Putamen (tissue), 1 donor: ENCODE measurements at regions not wholly inside any gene's neighbourhood (a gene's known extent, or its start where the extent isn't known, plus 50 kb on each side); places are given as distances from the start of the nearest gene placed in this dataset.

Experiments
- DNase-seq: peaks from one replicate; pipeline ENCODE4 v3.0.0-alpha.2; 2016; ENCODE audit warnings: low spot score

DNA sequence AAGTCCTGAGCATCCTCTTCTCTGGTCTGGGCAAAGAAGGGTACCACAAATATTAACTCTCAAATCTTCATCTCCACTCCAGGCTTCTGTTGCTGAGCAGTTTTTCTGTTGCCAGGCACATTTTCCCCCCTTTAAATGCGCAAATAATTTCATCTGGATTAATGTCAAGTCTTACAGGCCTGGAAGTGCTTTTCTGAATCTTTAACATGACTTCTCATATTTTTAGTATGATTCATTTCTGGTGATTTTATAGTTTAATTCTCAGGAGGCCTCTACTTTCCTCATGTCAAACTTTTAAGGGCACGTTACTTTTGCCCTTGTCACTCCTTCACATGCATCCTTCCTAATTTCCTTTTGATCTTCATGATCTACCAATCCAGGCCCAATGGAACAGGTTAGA is 510.2 kb downstream of the METTL15 start:
- no peak for DNase-seq

DNA sequence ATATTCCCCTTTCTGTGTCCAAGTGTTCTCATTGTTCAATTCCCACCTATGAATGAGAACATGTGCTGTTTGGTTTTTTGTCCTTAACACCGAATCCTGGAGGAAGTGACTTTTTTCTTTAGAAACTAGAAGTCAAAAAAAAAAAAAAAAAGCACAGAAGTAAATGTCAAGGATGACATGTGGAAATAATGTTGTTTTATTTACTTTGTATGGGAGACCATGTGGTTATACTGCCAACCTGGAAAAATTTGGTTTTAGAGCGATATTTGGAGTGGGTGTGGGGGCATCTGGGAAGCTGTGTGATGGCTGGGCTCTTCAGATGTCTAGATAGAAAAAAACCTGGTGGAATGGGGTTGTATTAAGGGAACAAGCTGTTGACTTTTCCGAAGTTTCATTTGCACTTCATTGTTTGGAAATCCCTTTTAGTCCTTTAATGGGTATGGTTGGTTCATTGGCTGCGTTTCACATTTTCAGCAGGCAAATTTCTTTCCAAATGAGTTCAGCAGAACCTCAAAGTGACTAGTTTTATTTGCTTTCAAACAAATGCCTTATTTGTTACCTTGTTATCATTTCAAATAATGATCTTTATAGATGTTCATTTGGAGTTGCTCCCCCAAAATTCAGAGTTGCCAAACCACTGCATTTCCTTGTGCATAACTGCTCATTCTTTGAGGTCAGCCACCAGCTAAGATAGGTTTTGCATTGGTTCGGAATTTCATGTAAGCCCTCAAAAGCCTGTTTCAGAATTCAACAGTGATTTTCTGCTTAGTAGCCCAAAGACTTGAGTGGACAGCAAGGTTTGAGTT is 508.2 kb downstream of the METTL15 start:
- no peak for DNase-seq

DNA sequence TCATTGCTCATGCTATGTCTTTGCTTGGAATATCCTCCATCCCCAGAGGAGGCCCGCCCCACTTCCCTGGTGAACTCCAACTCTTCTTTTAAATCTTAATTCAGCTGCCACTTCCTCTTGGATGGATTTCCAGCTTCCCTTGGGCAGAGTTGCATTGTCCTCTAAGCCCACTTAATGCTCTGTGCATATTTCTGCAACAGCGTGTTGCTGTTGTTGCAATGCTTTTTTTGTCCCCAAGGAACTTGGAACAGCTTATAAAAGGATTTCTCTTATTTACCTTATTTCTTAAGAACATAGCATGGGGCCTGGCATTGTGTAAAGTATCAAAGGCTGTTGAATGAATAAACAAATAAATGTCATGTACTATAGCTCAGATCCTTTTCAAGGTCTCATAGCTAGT is 507.4 kb downstream of the METTL15 start:
- peak; percentile 7 for DNase-seq

DNA sequence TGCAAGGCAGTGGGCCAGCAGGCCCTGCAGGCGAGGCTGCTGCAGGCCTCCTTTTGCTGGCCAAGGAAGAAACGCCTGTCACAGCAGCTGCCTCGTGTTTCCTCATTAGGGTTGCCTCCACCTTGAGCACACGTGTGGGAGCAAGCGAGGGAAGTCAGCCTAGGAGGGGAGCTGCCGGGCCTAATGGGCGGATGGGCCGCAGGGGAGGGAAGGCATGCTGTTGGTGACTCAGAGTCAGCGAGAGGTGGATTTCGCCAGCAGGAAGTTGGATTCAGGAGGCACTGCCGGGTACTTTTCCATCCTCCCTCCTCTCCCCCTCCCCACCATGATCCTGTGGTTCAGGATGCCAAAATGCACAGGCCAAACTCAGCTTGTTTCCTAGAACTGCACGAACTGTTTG is 498.7 kb downstream of the METTL15 start:
- no peak for DNase-seq

DNA sequence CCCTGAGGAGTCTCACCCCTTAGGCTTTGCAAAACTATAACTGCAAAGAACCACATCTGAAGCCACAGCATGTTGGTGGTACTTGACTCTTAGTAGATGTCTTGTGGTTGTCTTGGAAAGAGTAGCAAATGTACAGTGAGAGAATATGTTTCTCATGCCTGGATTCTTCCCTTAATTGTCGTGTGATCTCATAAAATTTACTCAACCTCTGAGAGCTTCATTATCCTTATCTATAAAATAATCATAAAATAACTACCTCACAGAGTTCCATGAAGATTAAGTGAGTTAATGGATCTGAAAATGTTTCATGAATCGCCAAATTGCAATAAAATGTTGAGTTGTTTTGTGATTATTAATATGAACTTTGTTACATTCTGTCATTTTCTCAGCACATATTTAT is 491.5 kb downstream of the METTL15 start:
- no peak for DNase-seq

DNA sequence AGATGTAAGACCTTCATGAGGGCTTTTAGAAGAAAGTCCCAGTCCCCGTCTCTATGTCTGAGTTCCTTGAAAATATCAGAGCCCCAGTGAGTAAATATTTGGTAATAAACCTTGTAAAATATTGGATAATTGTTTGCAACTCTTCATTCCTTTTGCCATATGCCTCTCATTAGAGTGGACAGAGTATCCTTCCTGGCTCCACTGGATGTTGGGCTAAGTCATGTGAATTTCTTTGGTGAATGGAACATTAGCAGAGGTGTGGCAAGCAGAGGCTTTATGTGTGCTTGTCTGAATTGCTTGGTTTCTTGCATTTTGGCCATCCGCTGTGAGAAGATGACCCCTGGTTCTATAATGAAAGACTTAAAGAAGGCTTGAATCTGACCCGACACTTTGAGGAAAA is 490.3 kb downstream of the METTL15 start:
- no peak for DNase-seq

DNA sequence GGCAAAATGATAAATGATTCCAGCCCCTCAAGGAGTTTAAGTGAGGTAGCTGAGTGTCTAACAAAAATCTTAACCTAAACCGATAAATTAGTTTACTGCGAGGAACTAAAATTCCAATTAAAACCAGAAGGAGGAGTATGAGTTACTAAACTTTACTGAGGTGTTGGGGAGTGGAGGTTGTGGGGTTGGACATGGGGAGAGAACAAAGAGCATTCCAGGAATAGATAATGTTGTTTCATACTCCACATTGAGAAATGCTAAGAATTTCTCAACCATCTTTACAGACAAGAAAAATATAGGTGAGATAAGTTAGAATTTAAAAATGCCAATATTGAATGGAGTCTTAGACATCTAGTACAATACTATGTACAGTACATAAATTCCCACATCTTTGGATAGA is 488.6 kb downstream of the METTL15 start:
- no peak for DNase-seq

DNA sequence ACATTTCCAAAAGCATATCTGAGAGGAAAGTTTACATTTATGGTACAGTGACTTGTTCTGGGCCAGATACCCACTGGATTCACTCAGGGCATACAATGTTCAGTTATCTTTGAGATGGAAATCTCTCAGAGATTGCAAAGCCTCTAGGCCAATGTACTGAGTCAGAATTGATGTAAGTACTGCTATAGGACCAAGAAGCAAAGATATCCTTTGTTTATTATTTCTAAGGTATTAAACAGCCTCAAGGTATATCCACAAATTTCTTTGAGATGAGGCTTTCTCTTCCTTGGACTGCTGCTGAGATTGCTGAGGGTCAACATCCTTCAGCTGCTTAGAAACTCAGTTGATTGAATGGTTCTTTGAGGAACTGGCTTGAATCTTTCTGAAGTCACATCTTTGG is 484.0 kb downstream of the METTL15 start:
- DNase-seq, result no peak

DNA sequence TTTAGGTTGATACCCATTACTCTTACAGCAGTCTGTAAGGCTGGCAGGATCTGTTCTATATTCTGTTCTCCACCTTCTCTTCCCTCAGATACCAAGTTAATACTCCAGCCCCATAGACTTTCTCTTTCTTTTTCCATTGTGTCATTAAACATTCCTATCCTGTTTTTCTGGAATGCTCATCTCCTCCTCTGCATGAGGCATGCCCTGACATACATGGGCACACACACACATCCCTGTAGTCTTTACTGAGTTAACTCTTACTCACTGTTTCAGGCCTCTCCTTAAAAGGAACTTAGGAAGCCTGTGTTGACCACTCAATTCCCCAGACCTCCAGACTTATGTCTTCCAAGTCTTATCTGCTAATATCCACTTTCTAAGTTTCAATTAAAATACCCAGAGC is 476.8 kb downstream of the METTL15 start:
- DNase-seq, result no peak

DNA sequence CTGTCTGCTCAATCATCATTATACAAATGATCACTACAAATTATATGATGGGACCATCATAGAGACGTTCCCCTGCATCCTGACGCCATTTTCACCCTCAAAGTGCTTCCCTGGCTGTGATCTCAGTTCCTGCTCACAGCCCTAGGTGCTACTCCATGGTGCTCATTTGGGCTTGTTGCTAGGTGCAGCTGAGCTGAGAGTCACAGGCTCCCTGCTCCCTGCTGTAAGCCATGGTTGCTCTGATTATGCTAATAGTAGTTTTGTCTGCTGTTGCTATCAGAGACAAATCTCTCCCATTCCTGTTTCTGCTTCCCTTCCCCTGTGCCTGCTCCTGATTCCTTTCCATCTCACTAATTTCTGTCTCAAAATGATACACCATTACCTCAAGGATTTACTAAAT is 474.3 kb downstream of the METTL15 start:
- no peak for DNase-seq

DNA sequence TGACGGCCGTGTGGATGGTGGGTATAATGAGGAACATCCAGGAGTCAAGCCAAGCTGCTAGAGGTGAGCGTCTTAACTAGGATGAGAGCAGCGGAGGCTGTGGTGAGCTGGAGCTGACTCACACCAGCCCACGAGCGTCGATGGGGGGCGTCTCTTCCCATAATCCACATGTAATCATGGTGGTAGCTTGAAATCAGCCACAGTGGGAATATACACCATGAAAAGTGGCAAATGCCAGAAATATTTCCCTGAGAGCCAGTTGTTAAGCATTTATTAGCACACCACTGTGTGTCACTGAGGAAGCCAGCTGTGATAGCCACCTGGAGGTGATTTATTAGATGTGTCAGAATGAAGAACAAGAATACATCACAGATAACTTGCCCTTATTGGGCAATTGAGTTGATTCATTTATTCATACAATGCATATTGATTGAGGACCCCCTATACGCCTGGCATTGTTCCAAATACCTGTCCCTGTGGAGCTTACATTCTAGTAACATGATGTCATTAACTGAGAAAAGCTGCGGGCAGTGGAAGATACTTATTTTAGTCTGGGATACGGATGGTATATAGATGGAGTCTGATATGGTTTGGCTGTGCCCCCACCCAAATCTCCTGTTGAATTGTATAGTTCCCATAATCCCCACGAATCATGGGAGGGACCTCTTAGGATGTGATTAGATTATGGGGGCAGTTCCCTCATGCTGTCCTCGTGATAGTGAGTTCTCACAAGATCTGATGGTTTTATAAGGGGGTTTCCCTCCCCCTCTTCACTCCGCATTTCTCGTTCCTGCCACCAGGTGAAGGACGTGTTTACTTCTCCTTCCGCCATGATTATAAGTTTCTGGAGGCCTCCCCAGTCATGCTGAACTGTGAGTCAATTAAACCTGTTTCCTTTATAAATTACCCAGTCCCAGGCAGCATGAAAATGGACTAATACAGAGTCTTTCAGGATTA is 473.4 kb downstream of the METTL15 start:
- no peak for DNase-seq

DNA sequence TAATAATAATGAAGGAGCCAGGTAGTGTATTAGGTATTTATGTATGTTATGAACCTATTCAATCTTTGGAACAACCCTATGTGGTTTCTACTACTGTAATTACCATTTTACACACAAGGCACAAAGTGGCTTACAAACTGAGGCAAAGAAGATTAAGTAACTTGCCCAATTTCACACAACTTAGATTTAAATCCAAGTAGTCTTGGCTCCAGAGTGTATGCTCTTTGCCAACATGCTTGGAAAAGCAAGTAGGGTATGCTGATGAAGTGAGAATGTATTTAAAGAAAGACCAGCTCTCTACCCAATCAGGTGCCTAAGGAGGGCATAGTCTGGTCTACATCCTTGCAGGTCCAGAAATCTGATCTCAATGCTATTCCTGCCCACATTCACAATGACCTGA is 463.2 kb downstream of the METTL15 start:
- DNase-seq, result no peak

DNA sequence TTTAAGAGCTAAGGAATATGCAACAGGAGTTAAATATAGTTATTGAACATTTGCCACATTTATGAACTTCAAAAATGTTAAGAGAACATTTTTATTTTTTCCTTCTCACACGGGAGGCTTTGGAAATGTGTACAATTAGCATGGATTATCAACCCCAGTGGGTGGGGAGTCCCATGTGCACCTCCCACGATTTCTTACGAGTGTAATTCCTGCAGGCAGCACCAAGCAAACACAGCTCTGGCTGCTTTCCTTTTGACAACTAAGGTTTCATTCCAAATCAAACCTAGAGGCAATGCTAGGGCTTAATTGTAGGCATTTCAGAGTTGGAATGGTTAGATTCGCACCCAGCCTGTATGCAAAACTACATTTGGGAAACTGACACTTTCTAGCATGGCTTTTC is 460.9 kb downstream of the METTL15 start:
- DNase-seq, result no peak

DNA sequence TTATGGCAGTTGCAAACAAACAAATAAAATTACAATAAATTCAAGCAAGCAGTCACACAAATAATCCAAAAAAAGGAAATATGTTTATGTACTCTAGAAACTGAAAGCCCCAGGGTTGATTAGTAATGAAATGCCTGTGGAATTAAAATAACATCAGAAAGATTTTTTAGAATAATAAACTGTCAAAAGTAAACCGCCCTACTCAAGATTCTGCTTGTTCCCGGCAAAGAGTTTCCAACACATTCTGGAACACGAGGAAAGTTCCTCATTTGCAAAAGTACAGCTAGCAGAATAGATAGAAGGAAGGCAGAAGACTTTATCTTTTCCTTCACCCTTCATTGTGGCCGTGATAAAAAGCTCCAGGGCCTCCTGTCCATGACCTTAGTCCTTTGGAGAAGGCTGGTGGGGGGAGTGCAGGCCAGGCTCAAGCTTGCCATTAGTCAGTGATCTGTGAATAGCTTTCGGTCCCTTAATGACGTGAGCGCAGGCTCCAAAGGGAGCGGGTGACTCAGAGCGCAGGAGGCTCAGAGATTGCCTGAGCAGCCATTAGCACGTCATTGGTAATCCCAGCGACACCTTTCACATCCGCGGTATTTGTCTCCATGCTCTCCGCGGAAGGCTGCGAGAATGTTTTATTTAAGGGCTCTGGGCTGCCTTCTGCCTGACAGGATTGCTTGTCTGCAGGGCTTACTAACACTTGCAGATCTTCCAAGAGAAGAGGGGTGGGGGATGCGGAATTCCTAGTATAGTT is 458.3 kb downstream of the METTL15 start:
- DNase-seq, result peak; percentile 16

DNA sequence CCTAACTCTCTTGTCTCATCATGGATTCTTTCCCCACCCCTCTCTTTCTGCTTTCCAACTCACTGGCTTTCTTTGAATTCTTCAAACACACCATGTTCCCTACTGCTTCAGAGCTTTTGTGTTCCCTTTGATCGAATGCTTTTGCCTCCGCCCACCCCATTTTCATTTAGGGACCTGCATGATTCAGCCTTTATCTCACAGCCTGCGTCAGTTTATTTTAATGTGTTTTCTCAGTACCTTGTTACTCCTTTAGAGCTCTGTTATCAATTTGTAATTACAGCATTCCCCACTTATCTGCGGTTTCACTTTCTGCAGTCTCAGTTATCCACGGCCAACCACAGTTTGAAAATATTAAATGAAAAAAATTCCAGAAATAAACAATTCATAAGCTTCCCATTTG is 451.3 kb downstream of the METTL15 start:
- no peak for DNase-seq

DNA sequence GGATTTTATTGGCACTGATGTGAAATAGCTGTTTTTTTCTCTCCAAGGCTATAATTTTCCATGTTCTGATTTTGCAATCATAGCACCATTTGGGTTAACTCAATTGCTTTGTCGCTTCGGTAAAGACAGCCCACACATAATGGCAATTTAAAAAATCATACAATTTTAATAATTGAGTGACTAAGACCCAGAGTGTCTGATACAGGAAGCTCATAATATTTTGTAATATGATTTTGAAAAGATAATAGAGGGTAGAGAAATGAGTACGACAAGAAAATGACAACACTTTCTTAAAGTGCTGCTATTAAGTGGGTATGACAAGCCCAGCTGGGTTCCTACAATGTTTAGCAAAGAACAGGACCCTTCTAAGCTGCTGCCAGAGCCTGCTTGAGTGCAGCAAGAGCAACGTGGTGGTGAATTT is 439.1 kb downstream of the METTL15 start:
- DNase-seq, result peak; percentile 14

DNA sequence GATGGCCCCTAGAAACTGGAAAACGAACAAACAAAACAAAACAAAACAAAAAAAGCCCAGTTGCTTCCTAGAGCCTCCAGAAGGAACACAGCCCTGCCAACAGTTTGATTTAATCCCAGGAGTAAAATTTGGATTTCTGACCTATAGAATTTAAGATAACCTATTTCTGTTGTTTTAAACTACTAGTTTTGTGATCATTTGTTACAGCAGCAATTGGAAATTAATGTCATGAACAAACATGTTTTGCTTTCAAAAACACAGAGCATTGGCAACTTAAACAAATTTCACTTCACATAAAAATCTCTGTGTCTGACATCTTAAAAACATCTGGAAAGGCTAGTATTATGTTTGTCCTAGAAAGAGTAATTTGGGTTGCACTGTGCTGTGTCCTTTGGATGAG is 437.3 kb downstream of the METTL15 start:
- DNase-seq, result no peak

DNA sequence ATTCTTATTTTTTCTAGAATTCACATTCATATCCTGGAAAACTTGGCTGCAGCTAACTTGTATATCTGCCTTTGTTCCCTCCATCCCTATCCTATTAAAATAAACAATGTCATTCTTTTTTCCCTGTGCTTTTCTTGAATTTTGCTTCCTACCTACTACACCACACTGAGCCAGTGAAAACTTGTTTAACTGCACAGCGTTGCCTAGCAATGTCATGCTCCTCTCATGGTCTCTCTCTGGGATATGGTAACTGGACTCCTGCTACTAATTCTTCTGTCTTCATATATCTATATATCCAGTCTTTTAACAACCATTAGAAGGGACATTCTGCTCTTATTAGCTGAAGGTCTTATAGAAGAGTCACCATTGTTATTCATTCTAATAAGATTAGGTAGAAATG is 434.4 kb downstream of the METTL15 start:
- no peak for DNase-seq

DNA sequence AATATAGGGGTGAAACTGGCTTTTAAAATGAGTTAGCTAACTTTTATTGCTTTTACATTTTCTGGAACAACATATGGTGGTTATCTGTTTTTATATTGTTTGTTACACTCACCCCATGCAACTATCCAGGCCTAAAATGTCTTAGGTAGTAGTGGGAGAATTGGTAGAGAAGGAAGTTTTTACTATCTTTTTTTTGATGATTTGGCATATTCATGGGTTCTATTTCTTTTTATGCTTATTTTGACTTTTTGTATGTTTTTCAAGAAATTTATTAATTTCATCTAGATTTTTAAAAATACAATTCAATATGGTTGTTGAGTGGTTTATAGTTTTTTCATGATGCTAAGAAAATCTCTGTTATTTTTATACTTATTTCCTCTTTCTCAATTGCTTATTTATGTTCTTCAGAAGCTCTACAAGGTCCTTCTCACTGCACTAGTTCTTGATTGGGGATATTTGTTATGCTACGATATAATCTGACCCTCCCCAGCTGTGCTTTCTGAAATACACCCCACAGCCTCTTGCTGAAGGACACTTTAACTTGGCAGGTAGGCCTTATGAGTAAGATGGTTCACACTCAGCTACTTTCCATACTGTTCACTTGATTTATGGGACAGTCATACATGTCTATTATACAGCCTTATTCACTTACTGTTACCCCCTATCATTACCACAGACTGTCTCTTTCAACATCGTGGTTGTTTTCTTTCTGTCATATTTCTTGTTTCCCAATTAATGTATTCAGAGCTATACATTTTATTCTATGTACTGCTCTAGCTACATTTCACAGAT is 431.2 kb downstream of the METTL15 start:
- DNase-seq, result no peak

DNA sequence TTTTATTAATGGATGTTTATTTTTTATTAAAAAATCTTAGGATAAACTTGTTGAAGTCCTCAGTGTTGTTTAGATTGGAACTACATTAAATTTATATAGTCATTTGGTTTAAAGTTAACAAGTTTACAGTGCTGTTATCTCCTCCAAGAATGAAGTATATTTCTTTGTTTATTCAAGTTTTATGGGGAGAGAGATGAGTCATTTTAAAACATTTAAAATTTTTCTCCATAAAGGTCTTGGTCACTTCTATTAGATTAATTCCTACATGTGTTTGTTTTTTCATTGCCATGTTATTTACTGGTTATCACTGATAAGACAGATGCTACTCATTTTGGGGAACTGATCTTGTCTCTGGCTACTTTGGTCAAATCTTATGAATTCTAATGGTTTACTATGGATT is 429.6 kb downstream of the METTL15 start:
- DNase-seq, result no peak

DNA sequence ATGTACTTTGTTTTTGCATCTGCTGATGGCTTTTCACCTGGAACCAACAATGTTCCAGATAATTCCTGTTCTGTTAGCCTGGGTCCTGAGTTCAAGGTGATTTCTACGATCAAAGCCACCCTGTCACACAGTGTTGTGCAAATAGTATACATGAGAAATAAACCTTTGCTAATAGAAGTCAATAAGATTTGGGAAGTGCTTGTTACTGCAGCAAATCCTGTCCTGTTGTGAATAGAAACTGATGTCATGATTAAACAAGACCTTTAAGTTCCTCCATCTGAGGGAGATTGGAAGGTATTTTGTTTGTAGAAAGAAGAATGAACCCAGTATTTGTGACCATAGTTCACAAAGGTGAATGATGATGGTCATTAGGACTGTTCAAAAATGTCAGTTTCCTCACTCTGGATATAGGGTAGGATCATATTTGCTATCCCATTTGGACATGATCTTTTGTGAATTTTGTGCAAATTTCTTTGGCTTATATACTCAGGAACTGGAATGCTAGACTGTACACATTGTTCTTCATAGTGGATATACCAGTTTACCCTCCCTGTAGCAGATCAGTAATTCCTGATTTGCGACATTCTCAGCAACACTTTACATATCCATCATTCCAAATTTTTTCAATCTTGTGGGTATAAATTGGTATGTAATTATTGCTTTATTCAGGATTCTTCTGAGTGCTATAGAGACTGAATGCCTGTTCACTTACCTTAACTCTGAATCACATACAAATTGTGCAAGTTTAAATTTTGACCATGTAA is 428.5 kb downstream of the METTL15 start:
- no peak for DNase-seq
